ENCODE measurements at regions not wholly inside any gene's neighbourhood (a gene's known extent, or its start where the extent isn't known, plus 50 kb on each side); places are given as distances from the start of the nearest gene placed in this dataset.

GRCh38 chr7:25822823-25823222 lies 329.2 kb upstream of the NFE2L3 start:
- no peak for TF ChIP-seq POLR2AphosphoS5 (IDR thresholded peaks at IDR 0.05; ENCODE audit: borderline replicate concordance, low read depth, low read length)
- no peak for TF ChIP-seq EZH2 (IDR thresholded peaks at IDR 0.05)

Measured in SK-N-MC (cell line).